CD14-positive monocyte (primary cell): ENCODE measurements at regions not wholly inside any gene's neighbourhood (a gene's known extent, or its start where the extent isn't known, plus 50 kb on each side); places are given as distances from the start of the nearest gene placed in this dataset.

Experiments
- DNase-seq, 3 donors: peaks; one replicate each; pipeline ENCODE4 v3.0.0-alpha.2; 2011 to 2022
- H2AFZ ChIP-seq: 2 replicates; pipeline ENCODE4 v1.6.0; 2012; ENCODE audit warnings: mild to moderate bottlenecking, low read depth, low read length, inconsistent platforms; ENCODE audit not compliant: insufficient read depth, poor library complexity, severe bottlenecking
- H3K27ac ChIP-seq, 2 donors: 1 replicate in 1 of 2; 2 replicates in 1 of 2; pipeline ENCODE4 v1.5.1; 2012 to 2013; ENCODE audit warnings: low read length in 2 of 2, control low read depth in 1 of 2, inconsistent platforms in 1 of 2, low read depth in 1 of 2, mild to moderate bottlenecking in 1 of 2
- H3K27me3 ChIP-seq, 2 donors: one replicate each; pipeline versions ENCODE4 v1.6.0 to v1.6.1; 2011 to 2013; ENCODE audit warnings: low read length in 2 of 2; ENCODE audit not compliant: control insufficient read depth in 2 of 2, insufficient read depth in 2 of 2
- H3K36me3 ChIP-seq, 2 donors: replicated peaks in 1 of 2; 1 replicate in 1 of 2; 2 replicates in 1 of 2; pipeline versions ENCODE4 v1.5.1 to v1.6.1; 2012 to 2013; ENCODE audit warnings: low read length in 2 of 2, control low read depth in 1 of 2, inconsistent platforms in 1 of 2, mild to moderate bottlenecking in 1 of 2; ENCODE audit not compliant: insufficient read depth in 2 of 2, control insufficient read depth in 1 of 2
- H3K4me1 ChIP-seq, 2 donors: 1 replicate in 1 of 2; 2 replicates in 1 of 2; pipeline versions ENCODE4 v1.5.1 to v1.6.1; 2012 to 2013; ENCODE audit warnings: low read length in 2 of 2, control low read depth in 1 of 2, inconsistent platforms in 1 of 2, mild to moderate bottlenecking in 1 of 2, moderate library complexity in 1 of 2; ENCODE audit not compliant: insufficient read depth in 2 of 2, control insufficient read depth in 1 of 2
- H3K4me2 ChIP-seq: replicated peaks from 2 replicates; pipeline ENCODE3; 2012; ENCODE audit warnings: low read length, moderate library complexity, mild to moderate bottlenecking; ENCODE audit not compliant: poor library complexity, severe bottlenecking; ENCODE audit errors: extremely low read depth
- H3K4me3 ChIP-seq, 3 experiments: fragments of 200-600 bp in 1 of 3; sonication (generic) in 1 of 3; replicated peaks in 1 of 3; 1 replicate in 2 of 3; 2 replicates in 1 of 3; pipeline ENCODE4 v1.5.1; 2011 to 2013; ENCODE audit warnings: low read length in 3 of 3, mild to moderate bottlenecking in 3 of 3, control low read depth in 2 of 3, low read depth in 2 of 3, inconsistent platforms in 1 of 3, moderate library complexity in 1 of 3
- H3K79me2 ChIP-seq: 2 replicates; pipeline ENCODE4 v1.6.0; 2012; ENCODE audit warnings: mild to moderate bottlenecking, control low read depth, inconsistent platforms, low read length, moderate library complexity; ENCODE audit not compliant: insufficient read depth
- H3K9ac ChIP-seq: 2 replicates; pipeline ENCODE4 v1.6.0; 2017; ENCODE audit warnings: low read length, mild to moderate bottlenecking; ENCODE audit not compliant: insufficient read depth, poor library complexity, severe bottlenecking
- H3K9me3 ChIP-seq, 2 donors: replicated peaks in 1 of 2; 1 replicate in 1 of 2; 2 replicates in 1 of 2; pipeline versions ENCODE4 v1.5.1 to v1.6.1; 2012 to 2013; ENCODE audit warnings: low read length in 2 of 2, control low read depth in 1 of 2; ENCODE audit not compliant: control insufficient read depth in 1 of 2, insufficient read depth in 1 of 2
- H4K20me1 ChIP-seq: 2 replicates; pipeline ENCODE4 v1.6.0; 2012; ENCODE audit warnings: mild to moderate bottlenecking, low read length, control low read depth, moderate library complexity; ENCODE audit not compliant: insufficient read depth
- H3K27ac Mint-ChIP-seq, 7 donors: one replicate each; pipeline ENCODE4 v1.8.0; 2020; ENCODE audit warnings: mild to moderate bottlenecking in 7 of 7, mixed read lengths in 7 of 7, moderate library complexity in 6 of 7, inconsistent platforms in 2 of 7
- H3K27me3 Mint-ChIP-seq, 3 donors: one replicate each; pipeline ENCODE4 v1.8.0; 2021 to 2022; ENCODE audit warnings: low read depth in 3 of 3, mild to moderate bottlenecking in 3 of 3, mixed read lengths in 3 of 3, moderate library complexity in 3 of 3, inconsistent platforms in 1 of 3
- H3K36me3 Mint-ChIP-seq, 2 donors: one replicate each; pipeline ENCODE4 v1.8.0; 2020; ENCODE audit warnings: mixed read lengths in 2 of 2, inconsistent platforms in 1 of 2, mild to moderate bottlenecking in 1 of 2
- H3K4me1 Mint-ChIP-seq: one replicate; pipeline ENCODE4 v1.8.0; 2020; ENCODE audit warnings: mild to moderate bottlenecking, mixed read lengths
- H3K4me3 Mint-ChIP-seq, 2 donors: one replicate each; pipeline ENCODE4 v1.8.0; 2020; ENCODE audit warnings: mild to moderate bottlenecking in 2 of 2, mixed read lengths in 2 of 2, moderate library complexity in 1 of 2
- H3K9me3 Mint-ChIP-seq, 7 donors: one replicate each; pipeline ENCODE4 v1.8.0; 2020 to 2022; ENCODE audit warnings: mixed read lengths in 7 of 7, mild to moderate bottlenecking in 6 of 7, moderate library complexity in 6 of 7, inconsistent platforms in 2 of 7
- CTCF ChIP-seq: fragments of 200-600 bp; IDR thresholded peaks from one replicate; pipeline ENCODE4 v1.8.0; 2022; ENCODE audit warnings: antibody characterized with exemption, mild to moderate bottlenecking
- WGBS: methylation state at CpG from one replicate; pipeline ENCODE4 v1.1.5; 2013; ENCODE audit warnings: missing lambda C conversion rate; ENCODE audit not compliant: insufficient coverage; 5-methylcytosine and 5-hydroxymethylcytosine counted together
- intact Hi-C, 2 donors: fragments of 100-400 bp; cut with micrococcal nuclease; formaldehyde crosslinking; loops; one replicate each; pipeline versions ENCODE4 v1.15.0 to v1.15.1; 2023

- Histone ChIP-seq H3K27me3 (no peaks in the 10 kb centered on the region), H3K9me3 (no peaks in the 10 kb centered on the region), H3K4me3 (no peak overlapping the region), H3K27ac (no peak overlapping the region), H2AFZ (no peak overlapping the region), H3K4me2 (no peak overlapping the region), H3K79me2 (no peaks in the 10 kb centered on the region), H3K9ac (no peak overlapping the region), H3K36me3 (no peaks in the 10 kb centered on the region), H3K4me1 (no peaks in the 10 kb centered on the region), H4K20me1 (no peaks in the 10 kb centered on the region)
- intact Hi-C loops, result no loop called here
- no peak for TF ChIP-seq CTCF
- Mint-ChIP-seq H3K4me1 (no peaks in the 10 kb centered on the region), H3K27me3 (peaks cover 0 to 1% (median 0%) of the 10 kb centered on the region in 3 donors), H3K4me3 (no peak overlapping the region), H3K36me3 (no peaks in the 10 kb centered on the region), H3K9me3 (peaks cover 0 to 9% (median 2%) of the 10 kb centered on the region in 7 donors), H3K27ac (no peak overlapping the region)
- DNase-seq, result no peak
- WGBS, result 93% methylated on average over 6 of the region's 6 CpGs
These were observed 308.5 kb upstream of the TMTC4 start for GRCh38 chr13:100983111-100983510.

- Histone ChIP-seq H3K27ac (no peak overlapping the region), H3K9ac (no peak overlapping the region), H3K4me1 (no peaks in the 10 kb centered on the region), H3K4me2 (no peak overlapping the region), H3K36me3 (no peaks in the 10 kb centered on the region), H4K20me1 (no peaks in the 10 kb centered on the region), H3K79me2 (no peaks in the 10 kb centered on the region), H3K9me3 (no peaks in the 10 kb centered on the region), H3K27me3 (no peaks in the 10 kb centered on the region), H3K4me3 (no peak overlapping the region), H2AFZ (no peak overlapping the region)
- Mint-ChIP-seq H3K27ac (no peak overlapping the region), H3K36me3 (no peaks in the 10 kb centered on the region), H3K27me3 (peaks cover 0 to 6% (median 0%) of the 10 kb centered on the region in 3 donors), H3K4me1 (no peaks in the 10 kb centered on the region), H3K4me3 (no peak overlapping the region), H3K9me3 (peaks cover 2 to 10% (median 5%) of the 10 kb centered on the region in 7 donors)
- intact Hi-C loops, result no loop called here
- no peak for TF ChIP-seq CTCF
- DNase-seq, result no peak
These were observed 305.6 kb upstream of the TMTC4 start for GRCh38 chr13:100980171-100980570.
